ENCODE measurements at regions not wholly inside any gene's neighbourhood (a gene's known extent, or its start where the extent isn't known, plus 50 kb on each side); places are given as distances from the start of the nearest gene placed in this dataset.

DNA sequence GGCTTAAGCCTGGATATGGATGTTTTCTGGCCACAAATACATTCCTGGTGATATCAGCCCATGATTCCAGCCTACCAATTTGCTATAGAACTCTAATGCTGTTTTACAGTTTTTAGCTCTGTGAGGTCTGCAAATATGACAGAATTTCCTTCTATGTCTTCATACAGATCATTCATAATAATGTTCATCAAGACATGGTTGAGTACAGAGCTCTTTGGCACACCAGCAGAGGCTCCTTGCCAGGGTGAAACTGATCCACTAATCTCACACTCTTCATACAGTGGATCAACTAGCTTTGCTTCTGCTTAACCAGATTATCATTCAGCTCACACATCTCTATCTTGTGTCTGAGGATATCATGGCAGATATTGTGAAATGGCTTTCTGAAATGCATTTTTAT is 672.1 kb downstream of the STK39 start:
- TF ChIP-seq, protein P1, sequence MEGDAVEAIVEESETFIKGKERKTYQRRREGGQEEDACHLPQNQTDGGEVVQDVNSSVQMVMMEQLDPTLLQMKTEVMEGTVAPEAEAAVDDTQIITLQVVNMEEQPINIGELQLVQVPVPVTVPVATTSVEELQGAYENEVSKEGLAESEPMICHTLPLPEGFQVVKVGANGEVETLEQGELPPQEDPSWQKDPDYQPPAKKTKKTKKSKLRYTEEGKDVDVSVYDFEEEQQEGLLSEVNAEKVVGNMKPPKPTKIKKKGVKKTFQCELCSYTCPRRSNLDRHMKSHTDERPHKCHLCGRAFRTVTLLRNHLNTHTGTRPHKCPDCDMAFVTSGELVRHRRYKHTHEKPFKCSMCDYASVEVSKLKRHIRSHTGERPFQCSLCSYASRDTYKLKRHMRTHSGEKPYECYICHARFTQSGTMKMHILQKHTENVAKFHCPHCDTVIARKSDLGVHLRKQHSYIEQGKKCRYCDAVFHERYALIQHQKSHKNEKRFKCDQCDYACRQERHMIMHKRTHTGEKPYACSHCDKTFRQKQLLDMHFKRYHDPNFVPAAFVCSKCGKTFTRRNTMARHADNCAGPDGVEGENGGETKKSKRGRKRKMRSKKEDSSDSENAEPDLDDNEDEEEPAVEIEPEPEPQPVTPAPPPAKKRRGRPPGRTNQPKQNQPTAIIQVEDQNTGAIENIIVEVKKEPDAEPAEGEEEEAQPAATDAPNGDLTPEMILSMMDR (IDR thresholded peaks at IDR 0.05), result no peak
- TF ChIP-seq POLR2A (IDR thresholded peaks at IDR 0.05) (no peak), POLR2AphosphoS5 (IDR thresholded peaks at IDR 0.05) (no peak)
